Neutrophil (primary cell): ENCODE measurements at regions not wholly inside any gene's neighbourhood (a gene's known extent, or its start where the extent isn't known, plus 50 kb on each side); places are given as distances from the start of the nearest gene placed in this dataset.

Source experiments
- H3K27ac ChIP-seq: fragments of 200-600 bp; sonication (generic); 2 replicates; pipeline ENCODE4 v1.5.1; 2016; ENCODE audit warnings: mild to moderate bottlenecking, moderate library complexity
- H3K27me3 ChIP-seq: fragments of 200-600 bp; sonication (generic); 2 replicates; pipeline ENCODE4 v1.6.0; 2016; ENCODE audit warnings: mild to moderate bottlenecking
- H3K36me3 ChIP-seq: fragments of 200-600 bp; sonication (generic); 2 replicates; pipeline ENCODE4 v1.5.1; 2017
- H3K4me1 ChIP-seq, 2 experiments: fragments of 200-600 bp in 1 of 2; sonication (generic) in 1 of 2; 1 replicate in 1 of 2; 2 replicates in 1 of 2; pipeline versions ENCODE4 v1.5.1 to v1.6.1; 2013 to 2016; ENCODE audit warnings: low read depth in 1 of 2, low read length in 1 of 2, mild to moderate bottlenecking in 1 of 2, moderate library complexity in 1 of 2; ENCODE audit not compliant: control insufficient read depth in 1 of 2, insufficient read depth in 1 of 2
- H3K4me3 ChIP-seq, 2 experiments: fragments of 200-600 bp in 1 of 2; sonication (generic) in 1 of 2; 1 replicate in 1 of 2; 2 replicates in 1 of 2; pipeline ENCODE4 v1.5.1; 2013 to 2016; ENCODE audit warnings: low read depth in 1 of 2, low read length in 1 of 2, mild to moderate bottlenecking in 1 of 2, moderate library complexity in 1 of 2
- H3K9me3 ChIP-seq: fragments of 200-600 bp; sonication (generic); 2 replicates; pipeline ENCODE4 v1.5.1; 2016
- CTCF ChIP-seq: fragments of 200-600 bp; sonication (generic); IDR thresholded peaks from 2 replicates; pipeline ENCODE4 v1.5.1; 2016; ENCODE audit warnings: antibody characterized with exemption

DNA sequence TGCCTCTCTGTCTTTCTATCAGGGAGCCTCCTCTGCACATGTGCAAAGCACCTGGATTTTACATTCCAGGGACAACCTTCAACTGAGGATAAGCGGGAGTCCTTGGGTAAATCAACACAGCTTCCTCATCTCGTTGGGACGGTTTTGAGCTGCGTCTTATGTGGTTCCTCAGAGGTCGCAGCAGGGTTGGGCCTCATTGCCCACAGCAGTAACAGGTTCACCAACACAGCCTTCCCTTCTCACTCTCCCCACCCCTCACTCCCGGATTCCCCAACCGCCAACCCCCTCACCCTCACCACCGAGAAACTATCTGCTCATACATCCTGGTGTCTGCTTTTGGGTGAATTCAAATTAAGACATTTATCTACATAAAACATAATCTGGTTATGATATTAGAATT, 155.8 kb upstream of the GGTLC1 start:
- no peak overlapping the region for H3K27ac ChIP-seq
- no peaks in the 10 kb centered on the region for H3K9me3 ChIP-seq
- H3K4me3 ChIP-seq = no peak overlapping the region
- H3K27me3 ChIP-seq = no peaks in the 10 kb centered on the region
- no peaks in the 10 kb centered on the region for H3K36me3 ChIP-seq
- no peak for TF ChIP-seq CTCF
- H3K4me1 ChIP-seq = peaks cover 8 to 10% of the 10 kb centered on the region in 2 experiments

- Histone ChIP-seq H3K27ac (no peak overlapping the region), H3K27me3 (no peaks in the 10 kb centered on the region), H3K9me3 (no peaks in the 10 kb centered on the region), H3K4me1 (no peaks in the 10 kb centered on the region), H3K36me3 (no peaks in the 10 kb centered on the region), H3K4me3 (no peak overlapping the region)
- no peak for TF ChIP-seq CTCF
Observed at GRCh38 chr20:24141111-24141510, 152.5 kb upstream of the GGTLC1 start.

- no peaks in the 10 kb centered on the region for H3K4me1 ChIP-seq
- no peak for TF ChIP-seq CTCF
Observed at GRCh38 chr20:24139846-24140245, 151.3 kb upstream of the GGTLC1 start.

GRCh38 chr20:24138951-24139350, 150.4 kb upstream of the GGTLC1 start:
- TF ChIP-seq CTCF = no peak
- no peaks in the 10 kb centered on the region for H3K36me3 ChIP-seq

More at GRCh38 chr20:24139846-24140245, 151.3 kb upstream of the GGTLC1 start:
- Histone ChIP-seq H3K27me3 (no peaks in the 10 kb centered on the region), H3K36me3 (no peaks in the 10 kb centered on the region), H3K4me3 (no peak overlapping the region), H3K27ac (no peak overlapping the region), H3K9me3 (no peaks in the 10 kb centered on the region)

GRCh38 chr20:24138196-24138857, 149.7 kb upstream of the GGTLC1 start:
- no peaks in the 10 kb centered on the region for H3K27me3 ChIP-seq
- H3K4me3 ChIP-seq = no peak overlapping the region
- no peak for TF ChIP-seq CTCF
- H3K36me3 ChIP-seq = no peaks in the 10 kb centered on the region
- no peaks in the 10 kb centered on the region for H3K9me3 ChIP-seq
- no peak overlapping the region for H3K27ac ChIP-seq
- no peaks in the 10 kb centered on the region for H3K4me1 ChIP-seq

More at GRCh38 chr20:24138951-24139350, 150.4 kb upstream of the GGTLC1 start:
- H3K4me3 ChIP-seq = no peak overlapping the region
- H3K9me3 ChIP-seq = no peaks in the 10 kb centered on the region
- no peak overlapping the region for H3K27ac ChIP-seq
- H3K4me1 ChIP-seq = no peaks in the 10 kb centered on the region
- H3K27me3 ChIP-seq = no peaks in the 10 kb centered on the region
